GM21381 (cell line): ENCODE measurements at regions not wholly inside any gene's neighbourhood (a gene's known extent, or its start where the extent isn't known, plus 50 kb on each side); places are given as distances from the start of the nearest gene placed in this dataset.

Experiments used
- ATAC-seq: cut with Tn5 transposase; IDR thresholded peaks from one replicate; pipeline ENCODE4 v1.9.1; 2021; ENCODE audit warnings: mild to moderate bottlenecking, moderate library complexity; ENCODE audit not compliant: unreplicated experiment

GRCh38 chr2:195021711-195022507 lies 635.1 kb upstream of the SLC39A10 start:
- ATAC-seq = peak; percentile 84

GRCh38 chr2:195018462-195018861 lies 638.6 kb upstream of the SLC39A10 start:
- no peak for ATAC-seq

- ATAC-seq = no peak
These were observed 639.1 kb upstream of the SLC39A10 start for GRCh38 chr2:195017890-195018289.

- no peak for ATAC-seq
These were observed 640.2 kb upstream of the SLC39A10 start for GRCh38 chr2:195016841-195017240.

GRCh38 chr2:195009202-195009601 lies 647.8 kb upstream of the SLC39A10 start:
- ATAC-seq = no peak

- no peak for ATAC-seq
These were observed 650.2 kb upstream of the SLC39A10 start for GRCh38 chr2:195006856-195007255.

- ATAC-seq = no peak
These were observed 653.0 kb upstream of the SLC39A10 start for GRCh38 chr2:195003881-195004471.

GRCh38 chr2:195001924-195002323 lies 655.1 kb upstream of the SLC39A10 start:
- ATAC-seq = no peak

GRCh38 chr2:194999771-195000170 lies 657.3 kb upstream of the SLC39A10 start:
- no peak for ATAC-seq

- ATAC-seq = no peak
These were observed 664.4 kb upstream of the SLC39A10 start for GRCh38 chr2:194992648-194993047.

GRCh38 chr2:194985258-194985657 lies 671.8 kb upstream of the SLC39A10 start:
- no peak for ATAC-seq

- ATAC-seq = no peak
These were observed 694.8 kb upstream of the SLC39A10 start for GRCh38 chr2:194962254-194962653.

GRCh38 chr2:194954218-194954617 lies 702.8 kb upstream of the SLC39A10 start:
- ATAC-seq = no peak

- ATAC-seq = no peak
These were observed 710.2 kb upstream of the SLC39A10 start for GRCh38 chr2:194946826-194947225.

- ATAC-seq = no peak
These were observed 719.0 kb upstream of the SLC39A10 start for GRCh38 chr2:194938066-194938465.

GRCh38 chr2:194927489-194927888 lies 729.5 kb upstream of the SLC39A10 start:
- ATAC-seq = no peak

GRCh38 chr2:194926873-194927272 lies 730.2 kb upstream of the SLC39A10 start:
- no peak for ATAC-seq

GRCh38 chr2:194925742-194926141 lies 731.3 kb upstream of the SLC39A10 start:
- ATAC-seq = no peak

- no peak for ATAC-seq
These were observed 739.5 kb upstream of the SLC39A10 start for GRCh38 chr2:194917519-194917918.

GRCh38 chr2:194915485-194915884 lies 741.5 kb upstream of the SLC39A10 start:
- ATAC-seq = no peak

- ATAC-seq = no peak
These were observed 749.5 kb upstream of the SLC39A10 start for GRCh38 chr2:194907569-194907968.

- ATAC-seq = no peak
These were observed 760.2 kb upstream of the SLC39A10 start for GRCh38 chr2:194896871-194897270.

- no peak for ATAC-seq
These were observed 773.3 kb upstream of the SLC39A10 start for GRCh38 chr2:194883711-194884110.
